A673 (cell line): ENCODE measurements at regions not wholly inside any gene's neighbourhood (a gene's known extent, or its start where the extent isn't known, plus 50 kb on each side); places are given as distances from the start of the nearest gene placed in this dataset.

Source experiments
- BruUV-seq: library from RNA; stranded (reverse); fragments of 400-500 nt; replicated peaks from 2 replicates; lab custom pipeline; 2021; lab: Mats Ljungman, UMichigan
- CTCF ChIA-PET: fragments of 300-600 bp; sonication (Branson Sonifier 250); formaldehyde crosslinking; loops from one replicate; lab custom pipeline; 2022; ENCODE audit warnings: antibody characterized with exemption; lab: Charles Lee
- POLR2A ChIA-PET: fragments of 300-600 bp; sonication (Branson Sonifier 250); formaldehyde crosslinking; loops from one replicate; lab custom pipeline; 2022; ENCODE audit warnings: antibody characterized with exemption; ENCODE audit not compliant: low non-redundant PET; lab: Charles Lee
- DNase-seq: peaks from one replicate; pipeline ENCODE4 v3.0.0-alpha.2; 2015; ENCODE audit warnings: low spot score
- H3K27ac ChIP-seq: fragments of 200-600 bp; sonication (generic); 2 replicates; pipeline ENCODE4 v1.5.1; 2016; ENCODE audit warnings: mixed run types, low read depth, mild to moderate bottlenecking, mixed read lengths, antibody characterized with exemption, low read length; ENCODE audit not compliant: poor library complexity, severe bottlenecking
- H3K27me3 ChIP-seq: fragments of 200-600 bp; sonication (generic); replicated peaks from 2 replicates; pipeline ENCODE4 v1.6.1; 2017; ENCODE audit warnings: mixed run types, low read depth, mild to moderate bottlenecking, mixed read lengths, antibody characterized with exemption, low read length; ENCODE audit not compliant: insufficient read depth, poor library complexity
- H3K36me3 ChIP-seq: fragments of 200-600 bp; sonication (generic); 2 replicates; pipeline ENCODE4 v1.6.1; 2016; ENCODE audit warnings: mixed run types, mild to moderate bottlenecking, mixed read lengths, antibody characterized with exemption, low read length; ENCODE audit not compliant: insufficient read depth, poor library complexity, severe bottlenecking
- H3K4me1 ChIP-seq: fragments of 200-600 bp; sonication (generic); 2 replicates; pipeline ENCODE4 v1.6.1; 2017; ENCODE audit warnings: mixed run types, mild to moderate bottlenecking, mixed read lengths, antibody characterized with exemption, low read length; ENCODE audit not compliant: insufficient read depth, poor library complexity, severe bottlenecking
- H3K4me3 ChIP-seq: fragments of 200-600 bp; sonication (generic); 2 replicates; pipeline ENCODE4 v1.5.1; 2016; ENCODE audit warnings: low read depth, mixed run types, mild to moderate bottlenecking, mixed read lengths, low read length; ENCODE audit not compliant: poor library complexity, severe bottlenecking
- H3K9me3 ChIP-seq: fragments of 200-600 bp; sonication (generic); 2 replicates; pipeline ENCODE4 v1.6.1; 2016; ENCODE audit warnings: mixed run types, low read depth, mild to moderate bottlenecking, mixed read lengths, antibody characterized with exemption, low read length; ENCODE audit not compliant: poor library complexity, severe bottlenecking
- CTCF ChIP-seq: fragments of 300-800, 200-600 bp; sonication (generic); conservative IDR thresholded peaks from 2 replicates; pipeline ENCODE4 v1.5.1; 2017; ENCODE audit warnings: low read depth, mild to moderate bottlenecking, antibody characterized with exemption, low read length, moderate library complexity, mixed read lengths
- EZH2 ChIP-seq: fragments of 200-600 bp; sonication (generic); IDR thresholded peaks from 2 replicates; pipeline ENCODE4 v1.6.1; 2017; ENCODE audit warnings: borderline replicate concordance, low read depth, mild to moderate bottlenecking, mixed read lengths, antibody characterized with exemption, low read length; ENCODE audit not compliant: poor library complexity, severe bottlenecking
- intact Hi-C: fragments of 100-400 bp; cut with micrococcal nuclease; formaldehyde crosslinking; loops from one replicate; pipeline ENCODE4 v1.10.0; 2022; ENCODE audit not compliant: unreplicated experiment

GRCh38 chr9:124135813-124136365 lies 121.9 kb upstream of the NEK6 start:
- Histone ChIP-seq H3K9me3 (no peaks in the 10 kb centered on the region), H3K27me3 (no peaks in the 10 kb centered on the region), H3K36me3 (no peaks in the 10 kb centered on the region), H3K4me1 (no peaks in the 10 kb centered on the region), H3K27ac (no peak overlapping the region), H3K4me3 (no peak overlapping the region)
- POLR2A ChIA-PET: no interaction called here
- intact Hi-C loops: no loop called here
- TF ChIP-seq EZH2 (no peak), CTCF (no peak)
- no TSS peak for BruUV-seq
- no peak for DNase-seq
- CTCF ChIA-PET: no interaction called here

GRCh38 chr9:124137009-124137943 lies 120.5 kb upstream of the NEK6 start:
- Histone ChIP-seq H3K27ac (no peak overlapping the region), H3K9me3 (no peaks in the 10 kb centered on the region), H3K4me1 (no peaks in the 10 kb centered on the region), H3K27me3 (no peaks in the 10 kb centered on the region), H3K4me3 (no peak overlapping the region), H3K36me3 (no peaks in the 10 kb centered on the region)
- DNase-seq: no peak
- POLR2A ChIA-PET: no interaction called here
- CTCF ChIA-PET: no interaction called here
- intact Hi-C loops: no loop called here
- BruUV-seq: no TSS peak
- TF ChIP-seq CTCF (no peak), EZH2 (no peak)

GRCh38 chr9:124137944-124138335 lies 119.8 kb upstream of the NEK6 start:
- Histone ChIP-seq H3K36me3 (no peaks in the 10 kb centered on the region), H3K9me3 (no peaks in the 10 kb centered on the region), H3K4me1 (no peaks in the 10 kb centered on the region), H3K27me3 (no peaks in the 10 kb centered on the region), H3K4me3 (no peak overlapping the region), H3K27ac (no peak overlapping the region)
- no TSS peak for BruUV-seq
- TF ChIP-seq EZH2 (no peak), CTCF (no peak)
- no peak for DNase-seq
- POLR2A ChIA-PET: no interaction called here
- intact Hi-C loops: no loop called here
- CTCF ChIA-PET: no interaction called here
